Suprapubic skin (tissue), 4 donors: ENCODE measurements at regions not wholly inside any gene's neighbourhood (a gene's known extent, or its start where the extent isn't known, plus 50 kb on each side); places are given as distances from the start of the nearest gene placed in this dataset.

Experiments
- DNase-seq, 2 donors: peaks; one replicate each; pipeline ENCODE4 v3.0.0-alpha.2; 2019; ENCODE audit warnings: low spot score in 2 of 2
- H3K27ac ChIP-seq: fragments of 200-600 bp; sonication (generic); one replicate; pipeline ENCODE4 v1.5.1; 2019
- H3K27me3 ChIP-seq: fragments of 200-600 bp; sonication (generic); one replicate; pipeline ENCODE4 v1.5.1; 2019
- H3K36me3 ChIP-seq: fragments of 200-600 bp; sonication (generic); one replicate; pipeline ENCODE4 v1.5.1; 2019
- H3K4me1 ChIP-seq: fragments of 200-600 bp; sonication (generic); one replicate; pipeline ENCODE4 v1.5.1; 2019
- H3K4me3 ChIP-seq: fragments of 200-600 bp; sonication (generic); one replicate; pipeline ENCODE4 v1.5.1; 2019; ENCODE audit warnings: mild to moderate bottlenecking
- H3K9me3 ChIP-seq: fragments of 200-600 bp; sonication (generic); one replicate; pipeline ENCODE4 v1.5.1; 2019
- CTCF ChIP-seq, 2 donors: fragments of 200-600 bp in 1 of 2; fragments of 450-650 bp in 1 of 2; sonication (generic) in 1 of 2; IDR thresholded peaks; one replicate each; pipeline ENCODE4 v1.5.1; 2016 to 2019; ENCODE audit warnings: antibody characterized with exemption in 2 of 2, mild to moderate bottlenecking in 1 of 2, moderate library complexity in 1 of 2
- EP300 ChIP-seq: sonication (generic); formaldehyde crosslinking; IDR thresholded peaks from one replicate; pipeline ENCODE4 v1.6.1; 2017; ENCODE audit warnings: antibody characterized with exemption
- POLR2A ChIP-seq, 2 donors: fragments of 450-650 bp; IDR thresholded peaks; one replicate each; pipeline ENCODE4 v1.6.1; 2017; ENCODE audit warnings: antibody characterized with exemption in 2 of 2, mild to moderate bottlenecking in 2 of 2, moderate library complexity in 2 of 2
- POLR2AphosphoS5 ChIP-seq, 3 donors: sonication (generic); formaldehyde crosslinking; IDR thresholded peaks; one replicate each; pipeline ENCODE4 v1.6.1; 2017; ENCODE audit warnings: antibody characterized with exemption in 3 of 3
- whole genome bisulfite sequencing: methylation state at CpG from one replicate; pipeline ENCODE4 v1.1.5; 2018; 5-methylcytosine and 5-hydroxymethylcytosine counted together

GRCh38 chr12:66799551-66799950, 120.7 kb upstream of the GRIP1 start:
- Histone ChIP-seq H3K4me1 (no peaks in the 10 kb centered on the region), H3K36me3 (no peaks in the 10 kb centered on the region), H3K27ac (no peak overlapping the region), H3K4me3 (no peak overlapping the region), H3K27me3 (no peaks in the 10 kb centered on the region), H3K9me3 (no peaks in the 10 kb centered on the region)
- 30% methylated on average over 2 of the region's 2 CpGs for WGBS
- no peak for TF ChIP-seq EP300
- no peak for TF ChIP-seq POLR2AphosphoS5 (IDR thresholded peaks at IDR 0.05)
- no peak for TF ChIP-seq CTCF (IDR thresholded peaks at IDR 0.05)
- TF ChIP-seq POLR2A (IDR thresholded peaks at IDR 0.05): no peak
- no peak for DNase-seq

- H3K9me3 ChIP-seq: no peaks in the 10 kb centered on the region
- no peak overlapping the region for H3K27ac ChIP-seq
- no peaks in the 10 kb centered on the region for H3K27me3 ChIP-seq
- WGBS: 86% methylated on average over 1 of the region's 1 CpG
- no peaks in the 10 kb centered on the region for H3K4me1 ChIP-seq
- H3K4me3 ChIP-seq: no peak overlapping the region
- H3K36me3 ChIP-seq: no peaks in the 10 kb centered on the region
- DNase-seq: no peak
- TF ChIP-seq POLR2AphosphoS5 (IDR thresholded peaks at IDR 0.05) (no peak), CTCF (IDR thresholded peaks at IDR 0.05) (no peak), EP300 (no peak), POLR2A (IDR thresholded peaks at IDR 0.05) (no peak)
Measured at GRCh38 chr12:66800046-66800445, 121.2 kb upstream of the GRIP1 start.

GRCh38 chr12:66803930-66804329, 125.1 kb upstream of the GRIP1 start:
- TF ChIP-seq EP300: no peak
- no peak for TF ChIP-seq POLR2A (IDR thresholded peaks at IDR 0.05)
- no peak for TF ChIP-seq CTCF (IDR thresholded peaks at IDR 0.05)
- TF ChIP-seq POLR2AphosphoS5 (IDR thresholded peaks at IDR 0.05): no peak
- DNase-seq: no peak
- Histone ChIP-seq H3K9me3 (no peaks in the 10 kb centered on the region), H3K4me3 (no peak overlapping the region), H3K27me3 (no peaks in the 10 kb centered on the region), H3K36me3 (no peaks in the 10 kb centered on the region), H3K4me1 (no peaks in the 10 kb centered on the region), H3K27ac (no peak overlapping the region)
- WGBS: 64% methylated on average over 14 of the region's 14 CpGs

GRCh38 chr12:66804563-66804974, 125.7 kb upstream of the GRIP1 start:
- H3K4me1 ChIP-seq: no peaks in the 10 kb centered on the region
- no peak overlapping the region for H3K27ac ChIP-seq
- H3K4me3 ChIP-seq: no peak overlapping the region
- H3K27me3 ChIP-seq: no peaks in the 10 kb centered on the region
- H3K36me3 ChIP-seq: no peaks in the 10 kb centered on the region
- TF ChIP-seq POLR2AphosphoS5 (IDR thresholded peaks at IDR 0.05): no peak
- no peak for TF ChIP-seq POLR2A (IDR thresholded peaks at IDR 0.05)
- TF ChIP-seq EP300: no peak
- no peak for TF ChIP-seq CTCF (IDR thresholded peaks at IDR 0.05)
- H3K9me3 ChIP-seq: no peaks in the 10 kb centered on the region
- WGBS: 49% methylated on average over 6 of the region's 6 CpGs
- no peak for DNase-seq

GRCh38 chr12:66808606-66809005, 129.7 kb upstream of the GRIP1 start:
- no peaks in the 10 kb centered on the region for H3K27me3 ChIP-seq
- H3K27ac ChIP-seq: no peak overlapping the region
- no peak for TF ChIP-seq POLR2AphosphoS5 (IDR thresholded peaks at IDR 0.05)
- no peak for TF ChIP-seq CTCF (IDR thresholded peaks at IDR 0.05)
- TF ChIP-seq POLR2A (IDR thresholded peaks at IDR 0.05): no peak
- no peak for TF ChIP-seq EP300
- H3K4me3 ChIP-seq: no peak overlapping the region
- H3K36me3 ChIP-seq: no peaks in the 10 kb centered on the region
- WGBS: 79% methylated on average over 1 of the region's 1 CpG
- no peaks in the 10 kb centered on the region for H3K9me3 ChIP-seq
- no peaks in the 10 kb centered on the region for H3K4me1 ChIP-seq
- DNase-seq: no peak
